ENCODE measurements at regions not wholly inside any gene's neighbourhood (a gene's known extent, or its start where the extent isn't known, plus 50 kb on each side); places are given as distances from the start of the nearest gene placed in this dataset.

DNA sequence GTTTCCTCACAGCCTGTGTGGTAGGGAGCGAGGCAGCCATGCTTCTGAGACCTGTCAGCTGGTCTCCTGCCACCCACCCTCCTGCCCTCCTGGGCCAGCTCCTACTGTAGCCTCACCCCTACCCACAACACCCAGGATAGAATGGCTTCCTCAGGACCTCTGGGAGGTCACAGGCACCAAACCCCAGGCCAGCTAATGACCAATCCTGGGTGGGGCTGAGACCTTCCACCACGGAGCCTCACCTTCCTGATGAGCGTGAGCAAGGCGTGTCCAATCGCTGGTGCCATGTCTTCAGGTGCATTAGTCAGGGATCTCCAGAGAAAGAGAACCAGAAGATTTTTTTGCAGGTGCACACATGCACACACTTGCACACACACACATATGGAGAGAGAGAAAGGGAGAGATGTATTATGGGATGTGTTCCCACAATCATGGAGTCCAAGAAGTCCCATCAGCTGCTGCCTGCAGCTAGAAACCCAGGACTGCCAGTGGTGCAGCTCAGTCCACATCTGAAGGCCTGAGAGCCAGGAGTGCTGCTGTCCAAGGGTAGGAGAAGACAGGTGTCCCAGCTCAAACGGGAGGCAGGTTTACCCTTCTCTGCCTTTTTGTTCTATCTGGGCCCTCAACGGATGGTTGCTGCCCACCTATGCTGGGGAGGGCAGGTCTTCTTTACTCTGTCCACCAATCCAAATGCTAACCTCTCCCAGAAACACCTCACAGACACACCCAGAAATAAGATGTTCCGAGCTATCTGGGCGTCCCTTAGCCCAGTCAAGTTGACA, 70.4 kb upstream of the HDAC4 start:
- in situ Hi-C loops (cut with MboI; ENCODE audit: low pct_ligation_motif_present in 1 of 4, low pct_unique_long_range_greater_than_20kb in 1 of 4, low sequenced_read_pairs in 3 of 4) (no loop called here), intact Hi-C loops (cut with DNase I; ENCODE audit: low total_unique reads) (no loop called here)
- H3K9me3 ChIP-seq = no peaks in the 10 kb centered on the region
- DNase-seq = no peak
- H3K27me3 ChIP-seq = no peaks in the 10 kb centered on the region
- H3K27ac ChIP-seq = no peak overlapping the region
- H3K36me3 ChIP-seq = no peaks in the 10 kb centered on the region
- no peak overlapping the region for H3K4me3 ChIP-seq
- no peaks in the 10 kb centered on the region for H3K4me1 ChIP-seq
- 84 to 94% methylated on average over 3 to 9 of the region's 9 CpGs for WGBS, 2 donors (ENCODE audit: low coverage in 1 of 2)
- TF ChIP-seq, protein P1, sequence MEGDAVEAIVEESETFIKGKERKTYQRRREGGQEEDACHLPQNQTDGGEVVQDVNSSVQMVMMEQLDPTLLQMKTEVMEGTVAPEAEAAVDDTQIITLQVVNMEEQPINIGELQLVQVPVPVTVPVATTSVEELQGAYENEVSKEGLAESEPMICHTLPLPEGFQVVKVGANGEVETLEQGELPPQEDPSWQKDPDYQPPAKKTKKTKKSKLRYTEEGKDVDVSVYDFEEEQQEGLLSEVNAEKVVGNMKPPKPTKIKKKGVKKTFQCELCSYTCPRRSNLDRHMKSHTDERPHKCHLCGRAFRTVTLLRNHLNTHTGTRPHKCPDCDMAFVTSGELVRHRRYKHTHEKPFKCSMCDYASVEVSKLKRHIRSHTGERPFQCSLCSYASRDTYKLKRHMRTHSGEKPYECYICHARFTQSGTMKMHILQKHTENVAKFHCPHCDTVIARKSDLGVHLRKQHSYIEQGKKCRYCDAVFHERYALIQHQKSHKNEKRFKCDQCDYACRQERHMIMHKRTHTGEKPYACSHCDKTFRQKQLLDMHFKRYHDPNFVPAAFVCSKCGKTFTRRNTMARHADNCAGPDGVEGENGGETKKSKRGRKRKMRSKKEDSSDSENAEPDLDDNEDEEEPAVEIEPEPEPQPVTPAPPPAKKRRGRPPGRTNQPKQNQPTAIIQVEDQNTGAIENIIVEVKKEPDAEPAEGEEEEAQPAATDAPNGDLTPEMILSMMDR (IDR thresholded peaks at IDR 0.05) = no peak
- no peak for TF ChIP-seq POLR2A (IDR thresholded peaks at IDR 0.05)
- no peak for TF ChIP-seq EP300 (IDR thresholded peaks at IDR 0.05; ENCODE audit: low read depth)
- TF ChIP-seq POLR2AphosphoS5 (IDR thresholded peaks at IDR 0.05) = no peak

DNA sequence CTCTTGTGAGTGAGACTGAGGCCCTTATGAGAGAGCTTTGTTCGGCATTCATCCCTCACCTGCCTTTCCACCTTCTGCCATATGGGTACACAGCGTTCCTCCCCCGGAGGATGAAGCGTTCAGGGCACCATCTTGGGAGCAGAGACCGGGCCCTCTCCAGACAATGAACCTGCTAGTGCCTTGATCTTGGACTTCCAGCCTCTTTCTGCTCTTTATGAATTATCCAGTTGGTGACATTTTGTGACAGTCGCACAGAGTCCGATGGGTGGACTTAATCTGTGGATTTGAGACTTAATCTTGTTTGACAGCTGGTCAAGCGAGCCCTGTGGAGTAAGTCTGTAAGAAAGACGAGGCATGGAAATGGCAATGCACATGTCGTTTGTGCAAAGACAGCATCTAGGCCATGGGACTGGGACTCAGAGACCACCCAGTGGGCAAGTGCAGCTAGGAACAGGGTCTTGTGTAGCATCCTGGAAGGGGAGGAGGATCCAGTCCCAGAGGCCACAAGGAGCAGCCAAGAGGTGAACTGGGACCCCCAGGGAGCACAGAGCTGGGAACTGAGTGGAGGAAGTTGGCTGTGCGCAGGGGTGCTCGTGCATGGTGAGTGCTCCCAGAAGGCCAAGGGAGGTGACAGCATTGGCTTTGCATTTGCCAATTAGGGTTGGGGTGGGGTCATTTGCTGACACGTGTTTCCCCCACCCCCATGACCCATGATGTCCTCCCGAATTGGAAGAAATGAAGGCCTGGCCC, 69.5 kb upstream of the HDAC4 start:
- WGBS, 2 donors (ENCODE audit: low coverage in 1 of 2) = 83% methylated on average over 6 to 14 of the region's 14 CpGs
- intact Hi-C loops (cut with DNase I; ENCODE audit: low total_unique reads) (no loop called here), in situ Hi-C loops (cut with MboI; ENCODE audit: low pct_ligation_motif_present in 1 of 4, low pct_unique_long_range_greater_than_20kb in 1 of 4, low sequenced_read_pairs in 3 of 4) (no loop called here)
- no peaks in the 10 kb centered on the region for H3K9me3 ChIP-seq
- TF ChIP-seq EP300 (IDR thresholded peaks at IDR 0.05; ENCODE audit: low read depth) (no peak), POLR2A (IDR thresholded peaks at IDR 0.05) (no peak), POLR2AphosphoS5 (IDR thresholded peaks at IDR 0.05) (no peak)
- TF ChIP-seq, protein P1 (IDR thresholded peaks at IDR 0.05) = no peak
- no peaks in the 10 kb centered on the region for H3K36me3 ChIP-seq
- no peak for DNase-seq
- no peak overlapping the region for H3K27ac ChIP-seq
- no peak overlapping the region for H3K4me3 ChIP-seq
- no peaks in the 10 kb centered on the region for H3K27me3 ChIP-seq
- H3K4me1 ChIP-seq = no peaks in the 10 kb centered on the region

DNA sequence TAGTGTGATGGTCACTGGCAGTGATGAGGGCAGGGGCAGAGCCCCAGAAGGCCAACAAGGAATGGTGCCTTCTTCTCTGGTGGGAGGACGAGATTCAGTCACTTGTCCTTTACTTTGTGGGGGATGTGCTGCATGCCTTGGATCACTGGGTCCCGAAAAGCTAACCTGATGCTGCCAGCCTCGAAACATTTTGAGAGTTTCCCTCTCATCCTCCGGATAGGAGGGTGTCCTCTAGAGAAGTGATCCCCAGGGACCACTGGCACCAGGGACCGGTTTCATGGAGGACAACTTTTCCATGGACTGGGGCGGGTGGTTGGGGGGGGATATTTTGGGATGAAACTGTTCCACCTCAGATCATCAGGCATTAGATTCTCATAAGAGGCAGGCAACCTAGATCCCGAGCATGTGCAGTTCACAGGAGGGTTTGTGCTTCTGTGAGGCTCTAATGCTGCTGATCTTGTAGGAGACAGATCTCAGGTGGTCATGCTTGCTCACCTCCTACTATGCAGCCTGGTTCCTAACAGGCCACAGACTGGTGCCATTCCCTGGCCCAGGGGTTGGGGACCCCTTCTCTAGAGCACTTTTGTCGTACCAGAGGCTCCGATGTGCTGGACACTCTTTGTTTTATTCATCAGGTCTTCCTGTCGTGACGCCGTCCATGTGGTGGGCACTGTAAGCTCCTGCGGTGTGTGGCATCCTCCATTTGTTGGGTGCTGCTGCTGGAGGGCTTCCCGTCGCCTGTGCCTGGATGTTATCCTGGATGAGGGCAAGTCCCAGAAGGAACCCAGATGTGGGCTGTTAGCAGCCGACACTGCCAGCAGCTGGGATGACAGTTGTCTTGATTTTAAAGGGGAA, 68.5 kb upstream of the HDAC4 start:
- H3K9me3 ChIP-seq = no peaks in the 10 kb centered on the region
- TF ChIP-seq EP300 (IDR thresholded peaks at IDR 0.05; ENCODE audit: low read depth) = no peak
- TF ChIP-seq POLR2A (IDR thresholded peaks at IDR 0.05) = no peak
- no peak for TF ChIP-seq POLR2AphosphoS5 (IDR thresholded peaks at IDR 0.05)
- TF ChIP-seq, protein P1 (IDR thresholded peaks at IDR 0.05) = no peak
- in situ Hi-C loops (cut with MboI; ENCODE audit: low pct_ligation_motif_present in 1 of 4, low pct_unique_long_range_greater_than_20kb in 1 of 4, low sequenced_read_pairs in 3 of 4) (no loop called here), intact Hi-C loops (cut with DNase I; ENCODE audit: low total_unique reads) (no loop called here)
- no peaks in the 10 kb centered on the region for H3K27me3 ChIP-seq
- WGBS, 2 donors (ENCODE audit: low coverage in 1 of 2) = 84% methylated on average over 16 of the region's 16 CpGs; no CpG with 5 or more reads in 1 of the 2 donors
- H3K27ac ChIP-seq = no peak overlapping the region
- DNase-seq = no peak
- H3K4me3 ChIP-seq = no peak overlapping the region
- no peaks in the 10 kb centered on the region for H3K4me1 ChIP-seq
- no peaks in the 10 kb centered on the region for H3K36me3 ChIP-seq
